Neural progenitor cell (in vitro differentiated cells): ENCODE measurements at regions not wholly inside any gene's neighbourhood (a gene's known extent, or its start where the extent isn't known, plus 50 kb on each side); places are given as distances from the start of the nearest gene placed in this dataset.
"Not testable (repeated sequence)": the region's sequence is repeated elsewhere in the genome, so short reads cannot be mapped to it uniquely, and the experiment has no call there.

ENCODE experiments used
- DNase-seq: peaks from one replicate; pipeline ENCODE4 v3.0.0-alpha.2; 2016; ENCODE audit warnings: low spot score
- H2AFZ ChIP-seq: fragments of 200-600 bp; sonication (generic); replicated peaks from 2 replicates; pipeline ENCODE4 v1.6.1; 2016; ENCODE audit warnings: antibody characterized with exemption
- H3F3A ChIP-seq: fragments of 200-600 bp; sonication (generic); 2 replicates; pipeline ENCODE4 v1.6.1; 2016; ENCODE audit warnings: antibody characterized with exemption, low read depth
- H3K27ac ChIP-seq: fragments of 200-600 bp; sonication (generic); 2 replicates; pipeline ENCODE4 v1.5.1; 2016; ENCODE audit warnings: mild to moderate bottlenecking
- H3K27me3 ChIP-seq: fragments of 200-600 bp; sonication (generic); 2 replicates; pipeline ENCODE4 v1.6.1; 2016; ENCODE audit warnings: mild to moderate bottlenecking, moderate library complexity
- H3K36me3 ChIP-seq: fragments of 200-600 bp; sonication (generic); 2 replicates; pipeline ENCODE4 v1.5.1; 2016
- H3K4me1 ChIP-seq: fragments of 200-600 bp; sonication (generic); 2 replicates; pipeline ENCODE4 v1.6.1; 2016; ENCODE audit warnings: mixed run types
- H3K4me2 ChIP-seq: fragments of 200-600 bp; sonication (generic); 2 replicates; pipeline ENCODE4 v1.6.1; 2016
- H3K4me3 ChIP-seq: fragments of 200-600 bp; sonication (generic); 2 replicates; pipeline ENCODE4 v1.5.1; 2016
- H3K79me2 ChIP-seq: fragments of 200-600 bp; sonication (generic); 2 replicates; pipeline ENCODE4 v1.6.1; 2016; ENCODE audit warnings: low read depth
- H3K9ac ChIP-seq: fragments of 200-600 bp; sonication (generic); 2 replicates; pipeline ENCODE4 v1.6.1; 2016
- H3K9me3 ChIP-seq: fragments of 200-600 bp; sonication (generic); 2 replicates; pipeline ENCODE4 v1.5.1; 2016; ENCODE audit warnings: low read depth
- H4K20me1 ChIP-seq: fragments of 200-600 bp; sonication (generic); 2 replicates; pipeline ENCODE4 v1.6.1; 2016; ENCODE audit warnings: low read depth
- H3K27ac Mint-ChIP-seq: 3 replicates; pipeline ENCODE4 v1.8.0; 2021; ENCODE audit warnings: mixed read lengths
- H3K27me3 Mint-ChIP-seq: 2 replicates; pipeline ENCODE4 v1.8.0; 2022; ENCODE audit warnings: low read depth, mild to moderate bottlenecking, inconsistent platforms, moderate library complexity, mixed read lengths; ENCODE audit not compliant: insufficient read depth
- H3K36me3 Mint-ChIP-seq: 3 replicates; pipeline ENCODE4 v1.8.0; 2021; ENCODE audit warnings: mixed read lengths
- H3K4me1 Mint-ChIP-seq: 3 replicates; pipeline ENCODE4 v1.8.0; 2021; ENCODE audit warnings: mixed read lengths
- H3K4me3 Mint-ChIP-seq: 3 replicates; pipeline ENCODE4 v1.8.0; 2021; ENCODE audit warnings: mild to moderate bottlenecking, moderate library complexity, mixed read lengths
- H3K9me3 Mint-ChIP-seq: 3 replicates; pipeline ENCODE4 v1.8.0; 2020; ENCODE audit warnings: mixed read lengths
- CTCF ChIP-seq: fragments of 200-600 bp; sonication (generic); IDR thresholded peaks from 2 replicates; pipeline ENCODE4 v1.5.1; 2017; ENCODE audit warnings: antibody characterized with exemption, mild to moderate bottlenecking
- EZH2 ChIP-seq: fragments of 200-600 bp; sonication (generic); IDR thresholded peaks from 2 replicates; pipeline ENCODE4 v1.6.1; 2017; ENCODE audit warnings: antibody characterized with exemption, mild to moderate bottlenecking, moderate library complexity
- EZH2phosphoT487 ChIP-seq: fragments of 200-600 bp; sonication (generic); IDR thresholded peaks from 2 replicates; pipeline ENCODE4 v1.6.1; 2017; ENCODE audit warnings: antibody characterized with exemption

- Mint-ChIP-seq H3K4me1 (no peaks in the 10 kb centered on the region), H3K36me3 (no peaks in the 10 kb centered on the region), H3K9me3 (no peaks in the 10 kb centered on the region), H3K4me3 (no peak overlapping the region), H3K27ac (no peak overlapping the region), H3K27me3 (no peaks in the 10 kb centered on the region)
- Histone ChIP-seq H3K9ac (no peak overlapping the region), H3K36me3 (no peaks in the 10 kb centered on the region), H4K20me1 (no peaks in the 10 kb centered on the region), H3K9me3 (no peaks in the 10 kb centered on the region), H3K4me1 (no peaks in the 10 kb centered on the region), H3F3A (no peaks in the 10 kb centered on the region), H3K27me3 (no peaks in the 10 kb centered on the region), H3K27ac (no peak overlapping the region), H3K79me2 (no peaks in the 10 kb centered on the region), H3K4me2 (no peak overlapping the region), H2AFZ (no peak overlapping the region), H3K4me3 (no peak overlapping the region)
- no peak for DNase-seq
- TF ChIP-seq EZH2phosphoT487 (no peak), EZH2 (no peak)
Measured at GRCh38 chr3:165607221-165607620, 230.0 kb downstream of the BCHE start.

GRCh38 chr3:165603196-165603595 lies 234.0 kb downstream of the BCHE start:
- H3K36me3 Mint-ChIP-seq: no peaks in the 10 kb centered on the region

GRCh38 chr3:165572566-165572965 lies 264.7 kb downstream of the BCHE start:
- not testable (repeated sequence) for H3F3A ChIP-seq, H3K9ac ChIP-seq, H3K4me1 Mint-ChIP-seq, H4K20me1 ChIP-seq, H3K36me3 Mint-ChIP-seq, H3K27me3 ChIP-seq, H3K27ac Mint-ChIP-seq, H3K9me3 ChIP-seq, DNase-seq, H3K4me2 ChIP-seq, H3K27ac ChIP-seq, H3K4me1 ChIP-seq, H3K79me2 ChIP-seq, H2AFZ ChIP-seq, H3K9me3 Mint-ChIP-seq, H3K27me3 Mint-ChIP-seq, H3K4me3 Mint-ChIP-seq, H3K36me3 ChIP-seq, H3K4me3 ChIP-seq

More at GRCh38 chr3:165603196-165603595, 234.0 kb downstream of the BCHE start:
- H3K9me3 Mint-ChIP-seq: no peaks in the 10 kb centered on the region
- DNase-seq: no peak
- no peak overlapping the region for H3K27ac Mint-ChIP-seq
- no peaks in the 10 kb centered on the region for H3K9me3 ChIP-seq
- no peaks in the 10 kb centered on the region for H3K4me1 Mint-ChIP-seq
- no peak for TF ChIP-seq EZH2
- no peak for TF ChIP-seq EZH2phosphoT487
- no peak for TF ChIP-seq CTCF
- no peaks in the 10 kb centered on the region for H3K36me3 ChIP-seq
- no peak overlapping the region for H2AFZ ChIP-seq
- H3K4me1 ChIP-seq: no peaks in the 10 kb centered on the region
- no peaks in the 10 kb centered on the region for H4K20me1 ChIP-seq
- no peaks in the 10 kb centered on the region for H3F3A ChIP-seq
- H3K27me3 Mint-ChIP-seq: no peaks in the 10 kb centered on the region
- no peaks in the 10 kb centered on the region for H3K27me3 ChIP-seq
- H3K27ac ChIP-seq: no peak overlapping the region
- H3K4me2 ChIP-seq: no peak overlapping the region
- no peaks in the 10 kb centered on the region for H3K79me2 ChIP-seq
- H3K4me3 ChIP-seq: no peak overlapping the region
- no peak overlapping the region for H3K9ac ChIP-seq
- no peak overlapping the region for H3K4me3 Mint-ChIP-seq

- no peak overlapping the region for H3K4me3 ChIP-seq
- DNase-seq: no peak
- H3K9me3 ChIP-seq: no peaks in the 10 kb centered on the region
- no peaks in the 10 kb centered on the region for H4K20me1 ChIP-seq
- H3K27me3 ChIP-seq: no peaks in the 10 kb centered on the region
- H3K27ac ChIP-seq: no peak overlapping the region
- no peaks in the 10 kb centered on the region for H3K79me2 ChIP-seq
- no peaks in the 10 kb centered on the region for H3K36me3 ChIP-seq
- no peaks in the 10 kb centered on the region for H3F3A ChIP-seq
- H2AFZ ChIP-seq: no peak overlapping the region
- no peak for TF ChIP-seq CTCF
- no peak for TF ChIP-seq EZH2phosphoT487
- Mint-ChIP-seq H3K9me3 (no peaks in the 10 kb centered on the region), H3K27me3 (no peaks in the 10 kb centered on the region), H3K4me1 (no peaks in the 10 kb centered on the region), H3K27ac (no peak overlapping the region), H3K36me3 (no peaks in the 10 kb centered on the region), H3K4me3 (no peak overlapping the region)
- no peak overlapping the region for H3K9ac ChIP-seq
- H3K4me2 ChIP-seq: no peak overlapping the region
- H3K4me1 ChIP-seq: no peaks in the 10 kb centered on the region
Measured at GRCh38 chr3:165568907-165569462, 268.2 kb downstream of the BCHE start.
